ENCODE measurements at regions not wholly inside any gene's neighbourhood (a gene's known extent, or its start where the extent isn't known, plus 50 kb on each side); places are given as distances from the start of the nearest gene placed in this dataset.
"Not testable (repeated sequence)": the region's sequence is repeated elsewhere in the genome, so short reads cannot be mapped to it uniquely, and the experiment has no call there.

DNA sequence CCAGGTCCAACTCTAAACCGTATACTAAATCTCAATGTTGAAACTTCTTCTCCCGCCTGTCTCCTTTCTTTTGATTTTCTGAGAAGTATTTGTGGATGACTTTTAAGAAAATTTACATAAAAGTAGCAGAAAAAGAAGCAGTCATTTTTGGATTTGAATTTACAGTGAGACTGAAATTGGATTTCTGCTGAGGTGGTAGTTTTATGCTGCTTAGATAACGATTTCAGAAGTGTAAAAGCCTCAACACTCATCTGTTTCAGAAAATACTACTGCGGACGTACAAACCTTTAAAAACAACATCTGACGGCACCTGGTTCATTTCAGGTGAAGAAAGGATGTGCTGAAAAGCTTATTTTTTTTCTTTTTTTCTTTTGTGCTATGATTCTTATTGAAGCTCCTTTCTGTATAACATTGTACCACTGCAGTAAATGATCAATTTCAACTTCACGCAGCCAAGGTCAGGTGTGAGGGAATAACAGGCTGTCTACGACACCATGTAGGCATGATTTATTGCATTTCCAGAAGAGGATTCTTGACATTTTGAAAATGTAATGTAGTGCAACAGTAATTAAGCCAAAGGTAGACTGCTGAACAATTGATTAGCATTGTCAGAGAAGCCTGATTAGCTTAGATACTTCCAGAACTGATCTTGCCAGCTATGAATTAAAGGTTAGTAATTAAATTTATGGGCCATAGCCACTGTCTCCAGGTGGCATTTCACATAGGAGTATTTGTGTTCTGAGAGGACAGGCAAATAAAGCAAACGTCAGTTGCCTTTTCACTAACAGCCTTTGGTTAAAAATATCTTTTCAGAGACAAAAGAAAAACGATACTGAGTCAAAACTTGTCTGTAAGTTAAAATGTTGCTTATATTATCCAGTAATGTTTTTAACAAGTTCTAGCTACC is 134.6 kb upstream of the KBTBD8 start:
- peak; percentile 17 for DNase-seq

DNA sequence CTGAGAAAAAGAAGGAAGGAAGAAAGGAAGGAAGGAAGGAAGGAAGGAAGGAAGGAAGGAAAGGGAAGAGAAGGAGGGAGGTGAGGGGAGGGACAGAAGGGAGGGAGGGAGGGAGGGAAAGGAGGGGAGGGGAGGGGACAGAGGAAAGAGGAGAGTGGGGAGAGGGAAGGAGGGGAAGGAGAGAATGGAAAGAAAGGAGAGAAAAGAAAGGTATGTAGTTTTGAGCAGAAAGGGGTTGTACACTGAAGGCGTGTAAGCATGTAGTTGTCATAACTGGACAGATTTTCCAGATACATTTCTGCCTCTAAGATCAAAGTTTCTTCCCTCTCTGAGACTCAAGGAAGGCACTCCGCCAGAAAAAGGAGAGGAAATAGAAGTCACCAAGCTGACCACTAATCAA is 113.4 kb upstream of the KBTBD8 start:
- no peak for DNase-seq

DNA sequence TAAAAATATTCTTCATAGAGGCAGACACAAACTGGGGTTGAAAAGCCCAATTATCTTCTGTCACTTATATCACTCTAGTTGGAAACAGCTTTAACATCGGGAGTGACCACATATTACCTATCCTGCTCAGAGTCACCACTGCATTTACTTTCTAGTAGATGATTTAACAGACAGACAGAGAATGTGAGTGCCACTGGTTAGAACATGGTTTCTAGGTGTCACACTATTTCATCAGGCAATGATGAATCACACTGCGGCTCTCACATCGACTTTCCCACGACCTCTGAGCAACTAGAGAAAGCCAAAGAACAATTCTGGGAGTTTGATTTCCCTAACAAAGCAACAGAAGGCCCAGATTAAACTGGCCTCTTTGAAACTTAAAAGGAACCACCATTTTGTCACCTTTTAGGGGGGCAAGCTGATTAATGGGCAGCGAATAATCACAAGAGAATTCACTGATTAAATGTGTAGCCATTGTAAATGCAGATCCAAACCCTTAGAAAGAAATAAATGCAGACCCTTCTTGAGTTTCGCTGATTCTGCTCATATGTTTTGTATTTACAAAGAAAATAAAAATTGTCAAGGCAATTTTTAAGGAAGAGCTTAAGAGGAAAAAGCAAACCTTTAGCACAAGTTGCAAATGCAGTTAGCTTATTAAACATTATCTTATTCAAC is 112.6 kb upstream of the KBTBD8 start:
- no peak for DNase-seq

DNA sequence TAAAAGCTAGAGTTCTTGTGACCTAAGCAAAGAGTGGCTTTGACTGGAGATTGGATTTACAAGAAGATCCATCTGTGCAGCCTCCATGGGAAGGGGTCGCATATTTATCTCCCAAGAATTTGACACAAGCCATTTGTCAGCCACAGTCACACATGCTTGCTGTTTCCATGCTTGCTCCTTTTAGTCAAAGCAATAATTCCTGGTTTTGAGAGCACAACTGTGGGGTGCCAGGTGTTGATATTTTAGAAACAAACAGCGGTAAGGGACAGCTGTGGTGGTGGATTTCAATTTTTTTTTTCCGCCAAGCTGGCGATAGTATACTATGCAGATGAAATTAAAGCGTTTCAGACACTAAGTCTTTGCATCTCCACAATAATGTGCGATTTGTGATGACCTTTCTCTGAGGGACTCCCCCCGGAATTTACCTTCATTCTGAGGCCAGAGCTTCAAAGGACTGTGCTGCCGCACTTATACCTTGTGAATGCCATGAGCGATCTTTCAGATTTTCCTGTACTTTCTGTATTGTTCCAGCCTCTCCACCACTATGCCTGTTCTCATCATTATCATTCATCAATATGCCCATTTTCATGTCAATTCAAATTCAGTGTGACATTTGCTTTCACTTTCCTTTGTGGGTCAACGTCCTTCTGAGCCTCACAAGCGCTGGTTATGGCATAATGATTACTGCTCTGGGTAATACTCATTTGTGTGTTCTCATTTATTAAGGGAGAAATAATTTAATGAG is 108.2 kb upstream of the KBTBD8 start:
- DNase-seq = no peak

DNA sequence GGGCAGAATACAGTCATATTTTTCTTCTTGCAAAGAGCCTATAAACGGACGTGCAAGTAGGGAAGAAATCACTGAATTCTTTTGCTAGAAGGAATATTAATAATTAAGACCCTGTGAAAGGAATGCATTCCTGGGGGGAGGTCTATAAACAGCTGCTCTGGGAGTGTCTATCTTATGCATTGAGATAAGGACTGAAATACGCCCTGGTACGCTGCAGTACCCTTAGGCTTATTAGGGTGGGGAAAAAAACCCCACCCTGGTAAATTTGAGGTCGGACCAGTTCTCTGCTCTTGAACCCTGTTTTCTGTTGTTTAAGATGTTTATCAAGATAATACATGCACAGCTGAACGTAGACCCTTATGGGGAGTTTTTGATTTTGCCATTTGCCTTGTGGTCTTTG is 100.0 kb upstream of the KBTBD8 start:
- no peak for DNase-seq

DNA sequence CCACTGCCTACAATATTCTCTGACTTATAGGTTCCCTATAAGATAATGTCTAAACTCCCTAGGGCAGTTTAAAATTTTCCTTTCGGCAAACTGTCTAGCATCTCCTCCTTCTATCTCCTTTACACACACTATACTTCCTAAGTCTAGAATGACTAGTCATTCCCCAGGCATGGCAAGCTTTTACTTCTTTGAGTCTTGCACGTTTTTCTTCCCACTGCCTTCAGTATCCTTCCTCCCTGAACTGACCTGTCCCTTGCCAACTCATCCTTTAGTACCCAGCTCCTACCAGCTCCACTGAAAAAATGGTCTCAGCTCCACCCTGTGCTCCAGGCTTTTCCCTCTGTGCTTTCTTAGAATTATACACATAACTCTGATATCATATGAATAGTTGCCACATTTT is 93.8 kb upstream of the KBTBD8 start:
- no peak for DNase-seq

DNA sequence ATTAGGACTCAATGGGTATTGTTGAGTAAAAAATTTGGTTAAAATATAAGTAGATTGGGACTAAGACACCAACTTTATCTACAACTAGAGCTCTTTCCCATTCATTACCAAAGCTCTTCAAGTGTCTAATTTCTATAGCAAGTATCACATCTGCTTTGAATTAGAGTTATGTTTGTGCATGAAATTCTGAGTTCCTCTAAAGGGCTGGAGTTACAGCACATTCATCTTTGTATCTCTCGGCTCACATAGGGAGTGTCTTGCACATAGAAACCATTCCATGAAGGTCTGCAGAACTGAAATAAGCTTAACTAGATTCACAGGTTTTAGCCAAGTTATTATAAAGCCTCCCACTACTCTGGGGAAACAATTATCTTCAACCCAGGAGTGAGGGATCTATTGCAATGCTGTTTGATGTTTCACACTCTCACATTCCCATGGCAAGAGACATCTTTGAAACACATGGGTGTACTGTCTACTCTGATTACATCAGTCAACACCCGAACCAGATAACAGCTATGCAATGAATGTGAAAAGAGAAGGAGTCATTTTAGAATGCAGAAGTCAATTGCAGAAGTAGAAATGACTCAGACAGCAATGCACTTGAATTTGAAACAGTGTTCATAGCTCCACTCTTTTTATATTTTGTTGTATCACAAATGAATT is 93.1 kb upstream of the KBTBD8 start:
- no peak for DNase-seq

DNA sequence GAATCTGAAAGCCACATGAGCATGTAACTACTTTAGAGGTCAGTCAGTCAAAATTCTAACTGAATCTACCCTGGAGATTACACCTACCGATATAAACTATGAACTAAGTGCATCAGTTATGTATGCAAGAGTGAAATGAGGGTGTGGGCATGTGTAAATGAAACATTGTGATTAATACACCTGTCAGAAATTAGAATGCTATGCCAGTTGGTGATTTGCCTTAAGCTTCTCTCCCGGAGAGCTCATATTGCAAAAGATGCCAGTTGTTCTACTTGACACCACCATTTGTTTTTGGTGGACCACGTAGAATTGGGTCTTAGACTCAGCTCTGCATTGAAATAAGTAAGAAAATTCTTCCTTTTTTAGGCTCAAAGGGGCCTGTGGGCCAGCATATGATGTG is 91.0 kb upstream of the KBTBD8 start:
- no peak for DNase-seq

DNA sequence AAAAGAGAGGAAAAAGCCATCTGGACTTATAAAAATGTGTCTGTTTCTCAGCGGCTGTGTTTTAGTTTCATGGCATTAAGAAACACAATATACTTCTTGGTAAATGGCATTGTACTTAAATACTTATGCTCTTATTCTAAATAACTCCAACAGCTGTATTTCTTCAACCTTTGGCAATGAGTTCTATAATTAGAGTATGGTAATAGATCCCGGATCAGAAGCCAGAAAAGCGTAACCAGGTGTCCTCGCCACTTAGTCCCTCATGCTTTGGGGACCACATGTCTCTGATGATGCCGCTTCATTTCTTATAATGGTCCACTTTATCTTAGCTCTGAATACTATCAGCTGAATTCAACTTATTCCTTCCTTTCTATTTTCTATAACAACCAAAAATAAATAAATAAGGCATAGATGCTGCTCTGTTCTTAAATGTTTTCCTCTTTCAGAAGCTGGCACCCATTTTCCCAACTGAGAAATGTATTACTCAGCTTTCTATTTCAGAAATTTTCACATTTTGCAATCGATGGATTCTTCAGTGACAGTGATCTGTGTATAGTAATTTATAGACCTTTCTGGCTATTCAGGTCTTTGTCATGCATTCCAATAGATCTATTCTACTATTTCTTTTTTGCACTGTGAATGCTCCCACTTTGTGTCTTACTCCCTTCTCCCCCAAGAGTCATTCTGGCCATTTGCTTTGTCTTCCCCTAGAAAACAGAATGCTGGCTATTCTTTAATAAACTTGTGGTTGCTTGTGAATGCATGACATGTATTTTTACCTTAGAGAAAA is 87.6 kb upstream of the KBTBD8 start:
- DNase-seq = no peak

DNA sequence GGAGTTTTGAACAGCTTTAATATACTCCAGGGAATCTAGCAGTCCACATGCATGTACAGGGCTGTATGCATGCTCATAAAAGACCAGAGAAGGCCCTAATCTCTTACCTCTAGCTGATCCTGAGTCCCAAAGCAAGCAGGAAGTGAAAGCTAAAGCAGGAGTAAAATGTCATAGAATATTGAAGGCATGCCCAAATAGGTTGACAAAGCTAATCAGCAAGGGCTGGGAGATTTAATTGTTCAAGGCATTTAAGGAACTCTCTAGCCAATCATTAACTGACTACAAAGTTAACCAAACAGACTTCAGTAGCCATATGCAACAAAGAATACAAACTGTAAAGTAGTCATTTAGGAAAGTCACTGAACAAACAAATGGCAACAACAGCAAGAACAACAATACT is 85.8 kb upstream of the KBTBD8 start:
- DNase-seq = no peak

DNA sequence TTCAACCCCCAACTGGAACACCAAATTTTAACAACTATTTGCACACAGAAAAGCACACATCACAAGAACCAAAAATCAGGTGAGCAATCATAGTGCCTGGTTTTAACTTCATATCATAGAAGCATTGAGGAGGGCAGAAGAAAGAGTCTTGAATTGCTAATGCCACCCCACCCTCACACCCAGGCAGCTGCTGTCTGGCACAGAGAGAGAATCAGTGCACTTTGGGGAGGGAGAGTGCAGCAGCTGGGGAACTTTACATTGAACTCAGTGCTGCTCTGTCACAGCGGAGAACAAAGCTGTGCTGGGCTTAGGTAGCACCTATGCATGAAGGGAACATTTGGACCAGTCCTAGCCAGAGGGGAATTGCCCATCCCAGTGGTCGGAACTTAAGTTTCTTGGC is 76.0 kb upstream of the KBTBD8 start:
- DNase-seq = no peak

DNA sequence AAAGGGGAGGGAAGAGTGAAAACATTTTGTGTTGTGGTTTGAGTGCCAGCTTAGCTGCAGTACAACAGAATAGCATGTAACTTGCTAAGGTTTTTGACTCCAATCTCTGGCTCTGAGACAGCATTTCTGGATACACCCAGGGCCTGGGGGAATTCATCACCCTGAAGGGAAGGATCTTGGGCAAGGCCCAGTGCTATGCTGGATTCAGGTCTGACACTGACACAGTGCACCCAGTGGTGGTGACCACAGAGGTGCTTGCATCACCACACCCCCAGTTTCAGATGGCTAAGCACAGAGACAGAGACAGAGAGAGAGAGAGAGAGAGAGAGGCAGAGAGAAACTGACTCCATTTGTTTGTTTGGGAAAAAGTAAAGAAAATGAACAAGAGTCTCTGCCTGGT is 74.1 kb upstream of the KBTBD8 start:
- DNase-seq = no peak

DNA sequence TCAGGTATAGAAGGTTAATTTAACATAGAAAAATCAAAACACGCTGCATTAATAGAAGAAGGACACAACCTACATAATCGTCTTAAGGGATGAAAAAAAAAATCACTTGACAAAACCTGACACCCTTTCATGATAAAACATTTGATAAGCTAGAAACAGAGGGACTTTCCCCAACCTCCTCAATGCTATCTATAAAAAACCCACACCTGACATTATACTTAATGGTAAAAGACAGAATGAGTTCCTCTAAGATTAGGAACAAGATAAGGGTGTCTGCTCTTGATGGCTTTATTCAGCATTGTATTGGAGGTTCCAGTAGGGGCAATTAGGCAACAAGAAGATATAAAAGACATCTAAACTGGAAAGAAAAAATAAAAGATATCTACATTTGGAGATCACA is 69.9 kb upstream of the KBTBD8 start:
- DNase-seq = no peak

DNA sequence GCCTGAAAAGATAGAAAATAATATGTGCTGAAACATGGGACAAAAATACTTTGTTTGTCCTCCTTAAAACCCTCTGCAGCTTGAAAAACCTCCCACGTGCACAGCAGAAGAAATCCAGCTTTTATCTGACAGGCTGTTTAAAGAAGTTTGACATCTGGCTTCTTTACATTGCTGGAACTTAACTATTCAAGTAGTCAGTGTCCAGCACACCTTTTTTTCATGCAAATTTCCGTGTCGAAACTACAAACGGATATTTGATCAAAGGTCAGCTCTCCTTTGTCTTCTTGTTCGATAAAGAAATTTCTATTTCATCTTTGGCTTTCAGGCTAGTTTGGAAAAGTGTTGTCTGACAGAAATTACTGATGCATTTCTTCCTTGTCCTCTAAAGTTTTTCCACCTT is 66.8 kb upstream of the KBTBD8 start:
- DNase-seq = no peak

DNA sequence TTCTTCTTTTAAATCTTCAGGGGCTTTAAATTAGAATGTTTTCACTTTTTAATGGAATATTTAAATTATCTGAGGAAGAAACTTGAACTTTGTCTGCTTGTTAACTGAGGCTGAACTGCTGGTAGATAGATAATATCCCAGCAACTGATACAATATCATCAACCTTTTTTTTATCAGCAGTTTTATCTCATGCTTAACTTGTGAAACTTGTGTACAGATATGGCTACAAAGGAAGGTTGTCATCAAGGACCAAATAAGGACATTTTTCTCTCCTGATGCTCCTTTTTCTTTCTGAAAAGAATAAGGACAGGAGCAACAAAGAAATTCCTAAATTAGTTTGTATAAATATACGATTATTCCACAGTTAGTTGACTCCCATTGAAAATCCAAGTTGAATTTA is 66.4 kb upstream of the KBTBD8 start:
- no peak for DNase-seq

DNA sequence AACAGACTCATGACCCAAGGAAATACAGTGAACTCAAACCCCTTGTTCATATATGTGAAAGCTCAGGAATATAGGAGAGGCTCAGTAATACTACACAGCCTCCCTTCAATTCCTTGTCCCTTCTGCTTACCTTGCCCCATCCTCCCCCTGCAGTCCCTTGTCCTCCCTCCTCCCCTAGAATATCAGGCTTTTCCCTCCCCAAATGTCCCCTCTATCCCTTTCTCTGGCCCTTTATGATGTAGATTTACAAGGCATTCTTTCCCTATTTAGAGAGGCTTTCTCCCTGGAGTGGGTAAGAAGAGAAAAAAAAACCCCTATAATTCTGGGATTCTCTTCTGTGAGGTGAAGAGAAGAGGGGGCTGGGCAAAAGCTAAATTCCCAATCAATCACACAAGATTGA is 64.9 kb upstream of the KBTBD8 start:
- no peak for DNase-seq

DNA sequence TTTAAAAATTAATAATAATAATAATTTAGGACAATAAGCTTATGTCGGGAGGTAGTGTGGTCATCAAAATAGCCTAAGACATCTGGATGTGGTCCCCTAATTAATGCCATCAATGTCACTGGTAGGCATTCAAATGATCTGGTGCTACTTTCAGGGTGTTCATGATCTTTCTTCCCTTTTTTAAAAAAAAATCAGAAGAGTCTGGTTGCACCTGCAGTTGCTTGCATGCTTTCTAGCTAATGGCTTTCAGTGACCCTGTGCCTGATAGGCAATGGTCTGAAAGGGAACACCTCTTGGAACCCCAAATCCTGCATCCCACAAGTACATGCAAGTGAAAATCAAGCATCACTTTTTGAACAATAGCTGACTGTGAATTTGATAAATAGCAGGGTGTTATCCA is 64.1 kb upstream of the KBTBD8 start:
- DNase-seq = no peak

DNA sequence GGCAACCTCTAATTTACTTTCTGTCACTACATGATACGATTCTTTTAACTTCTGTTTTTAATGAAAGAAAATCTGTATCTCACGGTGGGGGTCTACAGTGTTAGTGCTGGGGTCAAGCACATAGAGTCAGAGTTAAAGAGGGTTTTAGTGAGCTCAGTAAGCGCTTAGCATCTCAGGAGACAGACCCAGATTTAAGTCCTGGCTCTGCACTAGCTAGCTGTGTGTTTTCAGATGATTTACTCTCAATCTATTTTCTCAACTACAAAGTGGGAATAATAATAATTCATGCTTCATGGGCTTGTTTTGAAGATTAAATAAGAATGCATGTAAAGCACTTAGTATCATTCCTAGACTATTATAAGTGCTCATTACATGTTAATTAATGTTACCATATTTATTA is 63.4 kb upstream of the KBTBD8 start:
- DNase-seq = no peak

DNA sequence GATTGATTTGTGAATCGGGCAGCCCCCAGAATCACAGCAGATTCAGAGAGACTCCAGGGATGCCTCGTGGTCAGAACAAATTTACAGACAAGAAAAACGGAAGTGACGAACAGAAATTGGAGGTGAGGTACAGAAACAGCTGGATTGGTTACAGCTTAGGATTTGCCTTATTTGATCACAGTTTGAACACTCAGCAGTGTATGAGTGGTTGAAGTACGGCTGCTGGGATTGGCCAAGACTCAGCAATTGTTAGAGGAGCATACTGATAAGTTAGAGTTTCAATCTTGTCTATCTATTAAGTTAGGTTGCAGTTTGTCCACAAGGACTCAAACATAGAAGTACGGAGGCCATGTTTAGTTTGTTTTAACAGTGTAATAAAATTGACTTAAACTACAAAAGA is 61.1 kb upstream of the KBTBD8 start:
- not testable (repeated sequence) for DNase-seq

DNA sequence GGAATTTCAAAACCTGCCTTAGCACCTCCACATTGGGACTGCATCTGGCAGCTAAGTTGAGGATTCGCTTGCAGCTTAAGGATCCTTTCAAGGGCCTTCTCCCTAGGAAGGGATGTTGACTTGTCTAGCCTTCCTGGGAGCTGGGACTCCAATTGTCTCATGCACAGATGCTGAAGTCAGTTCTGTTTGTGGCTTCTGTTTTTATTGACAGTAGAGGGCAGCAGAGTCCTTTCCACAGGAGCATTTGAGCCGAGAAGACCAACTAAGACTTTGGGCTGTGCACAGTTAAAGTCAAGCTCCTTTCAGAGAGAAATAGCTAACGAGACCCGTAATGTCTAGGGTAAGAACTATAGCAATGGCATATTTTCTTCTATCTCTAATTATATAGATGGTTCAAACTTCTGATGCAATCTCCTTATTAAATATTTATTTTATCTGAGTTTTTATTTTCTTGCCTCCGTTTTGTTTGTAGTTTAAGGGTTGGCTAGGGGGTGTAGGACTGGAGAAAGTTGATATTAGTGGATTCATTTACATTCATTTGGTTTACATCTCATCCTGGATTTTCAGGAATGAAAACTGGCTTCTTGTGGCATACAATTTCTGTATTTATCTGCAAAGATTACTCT is 59.7 kb upstream of the KBTBD8 start:
- peak; percentile 38 for DNase-seq

DNA sequence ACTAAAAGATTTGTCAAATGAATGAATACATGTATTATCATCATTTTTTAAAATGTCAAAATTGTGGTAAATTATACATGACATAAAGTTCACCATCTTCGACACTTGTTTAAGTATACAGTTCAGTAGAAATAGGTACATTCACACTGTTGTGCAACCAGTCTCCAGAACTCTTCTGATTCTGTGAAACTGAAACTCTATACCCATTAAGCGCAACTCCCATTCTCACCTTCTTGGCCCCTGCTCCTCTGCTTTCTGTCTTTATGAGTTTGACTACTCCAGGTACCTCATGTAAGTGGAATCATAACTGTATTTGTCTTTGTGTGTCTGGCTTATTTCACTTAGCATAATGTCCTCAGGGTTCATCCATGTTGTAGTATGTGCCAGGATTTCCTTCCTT is 50.1 kb upstream of the KBTBD8 start:
- DNase-seq = no peak
